ENCODE measurements at regions not wholly inside any gene's neighbourhood (a gene's known extent, or its start where the extent isn't known, plus 50 kb on each side); places are given as distances from the start of the nearest gene placed in this dataset.
"Not testable (repeated sequence)": the region's sequence is repeated elsewhere in the genome, so short reads cannot be mapped to it uniquely, and the experiment has no call there.

- peak; percentile 78 for DNase-seq
Observed at GRCh38 chr21:10325546-10325945, 195.8 kb upstream of the TPTE start.

- not testable (repeated sequence) for DNase-seq
Observed at GRCh38 chr21:10326146-10326545, 195.2 kb upstream of the TPTE start.

GRCh38 chr21:10328646-10329045 lies 192.7 kb upstream of the TPTE start:
- not testable (repeated sequence) for DNase-seq

GRCh38 chr21:10330641-10331119 lies 190.7 kb upstream of the TPTE start:
- DNase-seq = not testable (repeated sequence)

GRCh38 chr21:10331134-10331533 lies 190.2 kb upstream of the TPTE start:
- not testable (repeated sequence) for DNase-seq

GRCh38 chr21:10332935-10333334 lies 188.4 kb upstream of the TPTE start:
- not testable (repeated sequence) for DNase-seq

GRCh38 chr21:10334391-10334790 lies 187.0 kb upstream of the TPTE start:
- DNase-seq = not testable (repeated sequence)

GRCh38 chr21:10342261-10342956 lies 179.0 kb upstream of the TPTE start:
- DNase-seq = not testable (repeated sequence)

GRCh38 chr21:10343146-10343935 lies 178.0 kb upstream of the TPTE start:
- DNase-seq = not testable (repeated sequence)

GRCh38 chr21:10344266-10344665 lies 177.1 kb upstream of the TPTE start:
- not testable (repeated sequence) for DNase-seq

- not testable (repeated sequence) for DNase-seq
Observed at GRCh38 chr21:10345178-10345612, 176.2 kb upstream of the TPTE start.

GRCh38 chr21:10346249-10346648 lies 175.1 kb upstream of the TPTE start:
- not testable (repeated sequence) for DNase-seq

GRCh38 chr21:10346933-10347615 lies 174.3 kb upstream of the TPTE start:
- not testable (repeated sequence) for DNase-seq

- DNase-seq = not testable (repeated sequence)
Observed at GRCh38 chr21:10347675-10348074, 173.7 kb upstream of the TPTE start.

- not testable (repeated sequence) for DNase-seq
Observed at GRCh38 chr21:10348150-10348549, 173.2 kb upstream of the TPTE start.

- DNase-seq = not testable (repeated sequence)
Observed at GRCh38 chr21:10354851-10355578, 166.4 kb upstream of the TPTE start.

- DNase-seq = not testable (repeated sequence)
Observed at GRCh38 chr21:10359120-10359519, 162.3 kb upstream of the TPTE start.

- not testable (repeated sequence) for DNase-seq
Observed at GRCh38 chr21:10359911-10360310, 161.5 kb upstream of the TPTE start.

- not testable (repeated sequence) for DNase-seq
Observed at GRCh38 chr21:10361214-10361736, 160.1 kb upstream of the TPTE start.

GRCh38 chr21:10362816-10363215 lies 158.6 kb upstream of the TPTE start:
- not testable (repeated sequence) for DNase-seq

- DNase-seq = not testable (repeated sequence)
Observed at GRCh38 chr21:10363321-10363720, 158.1 kb upstream of the TPTE start.

GRCh38 chr21:10366210-10366609 lies 155.2 kb upstream of the TPTE start:
- not testable (repeated sequence) for DNase-seq

Measured in hematopoietic multipotent progenitor cell treated with erythropoietin and hydrocortisone succinate and interleukin-3 and kit ligand, for 4 days (in vitro differentiated cells).